ENCODE measurements at regions not wholly inside any gene's neighbourhood (a gene's known extent, or its start where the extent isn't known, plus 50 kb on each side); places are given as distances from the start of the nearest gene placed in this dataset.

- ATAC-seq: no peak
- Histone ChIP-seq H3K36me3 (no peaks in the 10 kb centered on the region), H3K27me3 (no peaks in the 10 kb centered on the region), H3K9me3 (no peaks in the 10 kb centered on the region), H3K4me1 (no peaks in the 10 kb centered on the region), H3K27ac (no peak overlapping the region), H3K4me3 (no peak overlapping the region)
- DNase-seq: no peak
- intact Hi-C loops (cut with DNase I): no loop called here
- no peak for TF ChIP-seq CTCF (IDR thresholded peaks at IDR 0.05)
Measured at GRCh38 chr6:130575971-130576370, 210.2 kb downstream of the TMEM200A start.

- ATAC-seq: no peak
Measured at GRCh38 chr6:130577178-130577919, 211.5 kb downstream of the TMEM200A start.

GRCh38 chr6:130578713-130579112, 212.9 kb downstream of the TMEM200A start:
- no peak for TF ChIP-seq CTCF (IDR thresholded peaks at IDR 0.05)
- H3K9me3 ChIP-seq: no peaks in the 10 kb centered on the region
- intact Hi-C loops (cut with DNase I): no loop called here
- no peaks in the 10 kb centered on the region for H3K4me1 ChIP-seq
- no peak for DNase-seq
- no peak overlapping the region for H3K27ac ChIP-seq
- H3K27me3 ChIP-seq: no peaks in the 10 kb centered on the region
- H3K4me3 ChIP-seq: no peak overlapping the region
- ATAC-seq: no peak
- no peaks in the 10 kb centered on the region for H3K36me3 ChIP-seq

More at GRCh38 chr6:130577178-130577919, 211.5 kb downstream of the TMEM200A start:
- H3K27ac ChIP-seq: no peak overlapping the region
- H3K9me3 ChIP-seq: no peaks in the 10 kb centered on the region
- no peaks in the 10 kb centered on the region for H3K27me3 ChIP-seq
- intact Hi-C loops (cut with DNase I): no loop called here
- H3K4me3 ChIP-seq: no peak overlapping the region
- H3K36me3 ChIP-seq: no peaks in the 10 kb centered on the region
- DNase-seq: no peak
- no peaks in the 10 kb centered on the region for H3K4me1 ChIP-seq
- TF ChIP-seq CTCF (IDR thresholded peaks at IDR 0.05): no peak

DNA sequence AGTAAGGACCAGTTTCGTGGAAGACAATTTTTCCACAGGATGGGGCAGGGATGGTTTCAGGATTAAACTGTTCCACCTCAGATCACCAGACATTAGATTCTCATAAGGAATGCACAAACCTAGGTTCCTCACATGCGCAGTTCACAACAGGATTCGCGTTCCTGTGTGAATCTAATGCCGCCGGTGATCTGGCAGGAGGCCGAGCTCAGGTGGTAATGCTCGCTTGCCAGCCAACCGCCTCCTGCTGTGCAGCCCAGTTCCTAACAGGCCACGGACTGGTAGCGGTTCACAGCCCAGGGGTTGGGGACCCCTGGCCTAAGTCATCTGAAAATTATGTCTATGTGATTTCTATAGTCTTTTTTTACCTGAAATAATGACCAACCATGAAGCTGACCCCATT, 217.5 kb downstream of the TMEM200A start:
- Histone ChIP-seq H3K27me3 (no peaks in the 10 kb centered on the region), H3K27ac (no peak overlapping the region), H3K4me3 (no peak overlapping the region), H3K9me3 (no peaks in the 10 kb centered on the region), H3K4me1 (no peaks in the 10 kb centered on the region), H3K36me3 (no peaks in the 10 kb centered on the region)
- intact Hi-C loops (cut with DNase I): no loop called here
- DNase-seq: peak in 1 of 4 donors; percentile 59
- no peak for ATAC-seq
- TF ChIP-seq CTCF (IDR thresholded peaks at IDR 0.05): no peak

- intact Hi-C loops (cut with DNase I): no loop called here
- Histone ChIP-seq H3K4me1 (no peaks in the 10 kb centered on the region), H3K27ac (no peak overlapping the region), H3K9me3 (no peaks in the 10 kb centered on the region), H3K27me3 (no peaks in the 10 kb centered on the region), H3K4me3 (no peak overlapping the region), H3K36me3 (no peaks in the 10 kb centered on the region)
- no peak for TF ChIP-seq CTCF (IDR thresholded peaks at IDR 0.05)
- DNase-seq (no peak), ATAC-seq (no peak)
Measured at GRCh38 chr6:130585587-130585986, 219.8 kb downstream of the TMEM200A start.
